ENCODE measurements at regions not wholly inside any gene's neighbourhood (a gene's known extent, or its start where the extent isn't known, plus 50 kb on each side); places are given as distances from the start of the nearest gene placed in this dataset.
"Not testable (repeated sequence)": the region's sequence is repeated elsewhere in the genome, so short reads cannot be mapped to it uniquely, and the experiment has no call there.

DNA sequence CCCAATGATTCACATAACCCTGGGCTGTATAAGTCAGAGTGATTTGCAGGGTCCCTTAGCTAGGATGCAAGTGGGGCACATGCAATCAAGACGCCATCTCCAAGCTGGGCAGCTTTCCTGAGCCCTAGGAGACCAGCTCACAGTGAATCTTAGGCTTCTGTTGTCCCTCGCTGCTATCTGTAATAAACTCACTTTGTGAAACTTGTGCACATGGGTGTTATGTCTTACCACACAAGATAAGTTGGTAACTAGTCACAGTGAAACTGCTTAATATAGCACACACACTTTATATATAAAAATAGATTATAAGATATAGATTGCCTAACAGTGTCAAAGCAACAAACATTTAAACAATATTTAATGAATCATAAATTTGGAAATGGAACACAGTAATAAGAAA lies 658.5 kb downstream of the SLCO4C1 start:
- TF ChIP-seq, protein P1, sequence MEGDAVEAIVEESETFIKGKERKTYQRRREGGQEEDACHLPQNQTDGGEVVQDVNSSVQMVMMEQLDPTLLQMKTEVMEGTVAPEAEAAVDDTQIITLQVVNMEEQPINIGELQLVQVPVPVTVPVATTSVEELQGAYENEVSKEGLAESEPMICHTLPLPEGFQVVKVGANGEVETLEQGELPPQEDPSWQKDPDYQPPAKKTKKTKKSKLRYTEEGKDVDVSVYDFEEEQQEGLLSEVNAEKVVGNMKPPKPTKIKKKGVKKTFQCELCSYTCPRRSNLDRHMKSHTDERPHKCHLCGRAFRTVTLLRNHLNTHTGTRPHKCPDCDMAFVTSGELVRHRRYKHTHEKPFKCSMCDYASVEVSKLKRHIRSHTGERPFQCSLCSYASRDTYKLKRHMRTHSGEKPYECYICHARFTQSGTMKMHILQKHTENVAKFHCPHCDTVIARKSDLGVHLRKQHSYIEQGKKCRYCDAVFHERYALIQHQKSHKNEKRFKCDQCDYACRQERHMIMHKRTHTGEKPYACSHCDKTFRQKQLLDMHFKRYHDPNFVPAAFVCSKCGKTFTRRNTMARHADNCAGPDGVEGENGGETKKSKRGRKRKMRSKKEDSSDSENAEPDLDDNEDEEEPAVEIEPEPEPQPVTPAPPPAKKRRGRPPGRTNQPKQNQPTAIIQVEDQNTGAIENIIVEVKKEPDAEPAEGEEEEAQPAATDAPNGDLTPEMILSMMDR (IDR thresholded peaks at IDR 0.05): no peak
- in situ Hi-C loops (cut with HindIII; ENCODE audit: low pct_unique_long_range_greater_than_20kb, low sequenced_read_pairs): no loop called here

DNA sequence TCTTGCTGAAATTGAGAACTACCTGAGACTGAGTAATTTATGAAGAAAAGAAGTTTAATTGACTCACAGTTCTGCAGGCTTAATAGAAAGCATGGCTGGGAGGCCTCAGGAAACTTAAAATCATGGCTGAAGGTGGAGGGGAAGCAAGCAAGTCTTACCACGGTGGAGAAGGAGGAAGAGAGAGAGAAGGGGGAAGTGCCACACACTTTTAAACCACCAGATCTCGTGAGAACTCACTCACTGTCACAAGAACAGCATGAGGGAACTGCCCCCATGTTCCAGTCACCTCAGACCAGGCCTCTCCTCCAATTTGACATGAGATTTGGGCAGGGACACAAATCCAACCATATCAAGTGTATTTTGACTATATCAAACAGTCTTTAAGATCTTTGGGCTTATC lies 668.3 kb downstream of the SLCO4C1 start:
- ATAC-seq; H3K36me3 ChIP-seq (ENCODE audit: control insufficient read depth, insufficient read depth, low read length); DNase-seq (ENCODE audit: low read depth, low spot score); CTCF ChIA-PET; BruUV-seq (replicated peaks); H3K27me3 ChIP-seq (ENCODE audit: control insufficient read depth, insufficient read depth, low read length); H3K4me1 ChIP-seq (ENCODE audit: control insufficient read depth, insufficient read depth, low read length); H3K4me3 ChIP-seq (ENCODE audit: low read depth in 2 of 2, low read length in 2 of 2); H3K9me3 ChIP-seq (ENCODE audit: control insufficient read depth, insufficient read depth, low read depth, low read length); in situ Hi-C loops (cut with HindIII; ENCODE audit: low pct_unique_long_range_greater_than_20kb, low sequenced_read_pairs); POLR2A ChIA-PET; intact Hi-C loops (cut with micrococcal nuclease; ENCODE audit: unreplicated experiment); H3K27ac ChIP-seq (ENCODE audit: low read length): not testable (repeated sequence)

More for the DNA sequence above, 658.5 kb downstream of the SLCO4C1 start:
- no peak overlapping the region for H3K4me3 ChIP-seq (ENCODE audit: low read depth in 2 of 2, low read length in 2 of 2)
- H3K9me3 ChIP-seq (ENCODE audit: control insufficient read depth, insufficient read depth, low read depth, low read length): no peaks in the 10 kb centered on the region
- no peaks in the 10 kb centered on the region for H3K36me3 ChIP-seq (ENCODE audit: control insufficient read depth, insufficient read depth, low read length)
- POLR2A ChIA-PET: no interaction called here
- no peaks in the 10 kb centered on the region for H3K4me1 ChIP-seq (ENCODE audit: control insufficient read depth, insufficient read depth, low read length)
- DNase-seq (ENCODE audit: low read depth, low spot score) (no peak), ATAC-seq (no peak)
- H3K27me3 ChIP-seq (ENCODE audit: control insufficient read depth, insufficient read depth, low read length): no peaks in the 10 kb centered on the region
- H3K27ac ChIP-seq (ENCODE audit: low read length): no peak overlapping the region
- CTCF ChIA-PET: no interaction called here
- intact Hi-C loops (cut with micrococcal nuclease; ENCODE audit: unreplicated experiment): no loop called here
- no TSS peak for BruUV-seq (replicated peaks)

DNA sequence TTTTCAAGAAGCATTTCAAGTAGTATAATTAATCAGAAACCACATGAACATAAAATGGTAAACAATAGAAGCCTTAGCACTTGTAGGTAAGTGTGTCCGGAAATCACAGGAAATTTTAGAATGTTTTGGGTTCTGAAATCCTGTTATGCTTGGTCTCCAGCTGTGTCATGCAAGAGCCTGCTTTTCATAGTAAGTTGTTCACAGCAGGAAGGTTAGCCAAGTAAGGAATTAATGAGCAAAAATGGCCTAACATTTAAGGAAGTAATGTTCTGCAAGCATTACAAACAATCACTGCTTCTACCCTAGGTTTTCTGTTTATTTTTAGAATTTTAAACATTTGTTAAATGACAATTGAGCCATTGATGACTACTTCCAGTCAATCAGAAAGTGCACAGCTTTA lies 669.5 kb downstream of the SLCO4C1 start:
- TF ChIP-seq, protein P2, sequence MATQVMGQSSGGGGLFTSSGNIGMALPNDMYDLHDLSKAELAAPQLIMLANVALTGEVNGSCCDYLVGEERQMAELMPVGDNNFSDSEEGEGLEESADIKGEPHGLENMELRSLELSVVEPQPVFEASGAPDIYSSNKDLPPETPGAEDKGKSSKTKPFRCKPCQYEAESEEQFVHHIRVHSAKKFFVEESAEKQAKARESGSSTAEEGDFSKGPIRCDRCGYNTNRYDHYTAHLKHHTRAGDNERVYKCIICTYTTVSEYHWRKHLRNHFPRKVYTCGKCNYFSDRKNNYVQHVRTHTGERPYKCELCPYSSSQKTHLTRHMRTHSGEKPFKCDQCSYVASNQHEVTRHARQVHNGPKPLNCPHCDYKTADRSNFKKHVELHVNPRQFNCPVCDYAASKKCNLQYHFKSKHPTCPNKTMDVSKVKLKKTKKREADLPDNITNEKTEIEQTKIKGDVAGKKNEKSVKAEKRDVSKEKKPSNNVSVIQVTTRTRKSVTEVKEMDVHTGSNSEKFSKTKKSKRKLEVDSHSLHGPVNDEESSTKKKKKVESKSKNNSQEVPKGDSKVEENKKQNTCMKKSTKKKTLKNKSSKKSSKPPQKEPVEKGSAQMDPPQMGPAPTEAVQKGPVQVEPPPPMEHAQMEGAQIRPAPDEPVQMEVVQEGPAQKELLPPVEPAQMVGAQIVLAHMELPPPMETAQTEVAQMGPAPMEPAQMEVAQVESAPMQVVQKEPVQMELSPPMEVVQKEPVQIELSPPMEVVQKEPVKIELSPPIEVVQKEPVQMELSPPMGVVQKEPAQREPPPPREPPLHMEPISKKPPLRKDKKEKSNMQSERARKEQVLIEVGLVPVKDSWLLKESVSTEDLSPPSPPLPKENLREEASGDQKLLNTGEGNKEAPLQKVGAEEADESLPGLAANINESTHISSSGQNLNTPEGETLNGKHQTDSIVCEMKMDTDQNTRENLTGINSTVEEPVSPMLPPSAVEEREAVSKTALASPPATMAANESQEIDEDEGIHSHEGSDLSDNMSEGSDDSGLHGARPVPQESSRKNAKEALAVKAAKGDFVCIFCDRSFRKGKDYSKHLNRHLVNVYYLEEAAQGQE (IDR thresholded peaks at IDR 0.05; ENCODE audit: insufficient read depth in 1 of 2, low read depth in 2 of 2, low read length in 1 of 2): no peak
- TF ChIP-seq, protein P1 (IDR thresholded peaks at IDR 0.05): no peak
- Histone ChIP-seq H3K9me3 (ENCODE audit: control insufficient read depth, insufficient read depth, low read depth, low read length) (no peaks in the 10 kb centered on the region), H3K4me3 (ENCODE audit: low read depth in 2 of 2, low read length in 2 of 2) (no peak overlapping the region), H3K27me3 (ENCODE audit: control insufficient read depth, insufficient read depth, low read length) (no peaks in the 10 kb centered on the region), H3K36me3 (ENCODE audit: control insufficient read depth, insufficient read depth, low read length) (no peaks in the 10 kb centered on the region), H3K27ac (ENCODE audit: low read length) (no peak overlapping the region), H3K4me1 (ENCODE audit: control insufficient read depth, insufficient read depth, low read length) (no peaks in the 10 kb centered on the region)
- ChIA-PET CTCF (no interaction called here), POLR2A (no interaction called here)
- DNase-seq (ENCODE audit: low read depth, low spot score): no peak
- ATAC-seq: no peak
- BruUV-seq (replicated peaks): no TSS peak
- in situ Hi-C loops (cut with HindIII; ENCODE audit: low pct_unique_long_range_greater_than_20kb, low sequenced_read_pairs): no loop called here
- intact Hi-C loops (cut with micrococcal nuclease; ENCODE audit: unreplicated experiment): no loop called here
